HG03521 (cell line): ENCODE measurements at regions not wholly inside any gene's neighbourhood (a gene's known extent, or its start where the extent isn't known, plus 50 kb on each side); places are given as distances from the start of the nearest gene placed in this dataset.

Experiments
- ATAC-seq: cut with Tn5 transposase; IDR thresholded peaks from one replicate; pipeline ENCODE4 v1.9.1; 2021; ENCODE audit warnings: mild to moderate bottlenecking, moderate library complexity; ENCODE audit not compliant: unreplicated experiment

- no peak for ATAC-seq
Observed at GRCh38 chr5:15215056-15215455, 284.9 kb upstream of the FBXL7 start.

DNA sequence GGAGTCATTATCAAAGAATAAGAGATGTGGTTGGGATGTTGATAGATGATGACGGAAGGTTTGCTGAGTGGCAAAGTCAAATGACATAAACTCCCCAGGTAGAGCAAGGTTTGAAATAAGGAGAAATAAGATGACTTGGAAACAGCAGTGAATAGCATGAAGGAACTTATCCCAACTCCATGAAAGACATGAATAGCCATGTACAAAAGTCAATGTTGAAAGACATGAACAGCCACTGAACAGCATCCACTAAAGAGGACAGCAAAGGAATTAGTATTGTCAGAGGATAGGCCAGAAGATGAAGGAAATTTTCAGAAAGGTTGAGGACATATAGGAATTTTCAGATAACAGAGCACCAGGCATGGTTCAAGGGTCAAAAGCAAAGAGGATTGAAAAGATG is 286.0 kb upstream of the FBXL7 start:
- ATAC-seq = no peak

DNA sequence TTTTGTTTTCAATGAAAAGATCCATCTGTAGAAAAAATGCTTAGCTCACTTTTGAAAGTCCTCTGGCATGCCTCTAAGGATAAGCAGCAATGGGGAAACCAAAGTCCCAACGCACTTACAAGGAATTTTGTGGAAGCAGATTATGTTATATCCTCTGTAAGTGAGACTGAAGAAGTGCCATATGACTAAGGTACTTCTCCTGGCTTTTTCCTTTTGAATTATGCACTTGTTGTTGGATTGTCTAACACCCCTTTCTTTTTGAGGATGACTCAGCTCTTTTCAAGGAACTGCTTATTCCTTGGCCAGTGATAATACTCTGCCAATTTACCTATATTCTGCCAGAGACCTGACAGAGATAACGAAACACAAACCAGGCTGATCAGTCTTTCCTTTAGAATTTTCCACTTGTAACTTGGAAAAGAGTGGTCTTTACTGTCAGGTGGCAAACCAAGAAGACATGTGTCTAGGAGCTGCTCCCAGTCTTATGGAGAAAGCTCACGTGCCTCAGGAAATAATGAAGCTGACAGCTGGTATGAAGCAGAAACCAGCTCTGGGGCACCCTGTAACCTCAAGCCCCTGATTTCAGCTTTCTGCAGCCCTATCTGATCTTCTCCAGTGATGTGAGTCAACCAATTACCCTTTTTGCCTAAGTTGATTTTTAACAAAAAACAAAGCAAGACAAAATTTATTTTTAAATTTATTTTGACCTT is 290.8 kb upstream of the FBXL7 start:
- no peak for ATAC-seq

DNA sequence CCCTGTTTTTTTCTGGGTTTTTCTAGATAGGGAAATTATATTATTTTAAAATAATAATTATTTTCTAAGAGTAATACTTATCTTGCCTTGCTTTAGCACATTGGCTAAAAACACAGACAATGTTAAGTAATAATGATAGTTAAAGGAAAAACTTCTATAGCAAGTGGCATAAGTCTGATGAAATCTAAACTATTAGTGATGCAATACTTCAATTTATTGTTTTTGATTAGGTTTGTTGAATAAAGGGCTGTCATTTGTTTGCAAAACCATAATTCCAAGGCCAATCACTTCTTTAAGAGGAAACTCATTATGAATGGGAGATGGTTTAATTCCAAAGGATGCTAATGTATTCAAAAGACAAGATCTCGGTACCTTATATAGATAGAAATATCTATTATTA is 293.8 kb upstream of the FBXL7 start:
- no peak for ATAC-seq

- ATAC-seq = no peak
Observed at GRCh38 chr5:15203376-15203775, 296.6 kb upstream of the FBXL7 start.

DNA sequence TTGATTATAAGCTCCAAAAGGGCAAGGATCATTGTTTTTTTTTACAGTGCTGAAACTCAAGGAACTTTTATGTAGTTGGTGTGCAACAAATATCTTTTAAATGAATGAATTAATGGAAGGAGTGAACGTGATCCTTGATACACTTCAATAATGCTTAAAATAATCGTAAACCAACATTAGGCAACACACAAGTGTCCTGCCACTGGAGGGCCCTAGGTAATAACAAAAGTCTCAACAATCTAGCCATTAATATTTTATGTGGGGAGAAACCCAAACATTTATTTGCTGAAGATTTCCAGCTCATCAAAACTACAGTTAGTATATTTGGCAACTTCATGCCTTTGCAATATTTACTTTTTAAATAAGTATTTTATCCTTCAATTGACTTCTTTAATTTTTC is 309.0 kb upstream of the FBXL7 start:
- no peak for ATAC-seq

- no peak for ATAC-seq
Observed at GRCh38 chr5:15183520-15183919, 311.9 kb upstream of the ANKH start.

GRCh38 chr5:15170173-15170572 is 298.6 kb upstream of the ANKH start:
- ATAC-seq = no peak

DNA sequence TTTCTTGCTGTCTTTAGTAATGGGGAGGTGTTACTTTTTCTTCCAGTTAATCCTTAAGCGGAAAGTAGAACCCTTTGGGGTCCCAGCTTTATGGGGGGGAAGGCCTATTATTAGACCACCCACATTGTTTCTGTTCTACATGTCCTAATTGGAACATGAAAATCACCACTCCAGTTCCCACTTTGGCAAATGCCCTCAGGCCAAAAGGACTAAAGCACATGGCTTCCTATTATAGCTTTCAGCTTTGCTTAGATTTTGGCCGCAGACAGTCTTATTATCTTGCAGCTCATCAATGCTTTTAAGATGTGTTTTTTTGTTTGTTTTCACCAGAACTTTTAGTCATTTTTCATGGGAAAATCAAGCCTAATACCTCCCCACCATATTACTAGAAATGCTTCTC is 296.8 kb upstream of the ANKH start:
- no peak for ATAC-seq

DNA sequence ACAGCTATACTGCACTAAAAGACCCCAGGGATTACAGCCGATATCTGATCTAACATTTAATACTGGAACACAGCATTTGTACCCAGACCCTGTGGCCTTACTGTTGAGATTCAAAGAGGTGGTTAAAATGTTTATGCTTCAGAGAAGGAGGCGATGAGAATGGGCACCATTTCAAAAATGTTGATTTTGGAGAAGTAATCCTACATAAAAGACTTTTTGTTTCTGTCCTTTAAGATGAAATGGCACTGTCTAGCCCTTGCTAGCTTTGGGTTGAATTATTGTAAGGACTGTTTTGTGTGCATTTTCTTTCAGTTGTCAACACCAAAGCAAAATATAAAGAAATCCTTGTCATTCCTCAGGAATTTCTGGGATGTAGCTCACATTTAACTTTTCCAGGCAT is 288.5 kb upstream of the ANKH start:
- no peak for ATAC-seq

GRCh38 chr5:15159606-15160005 is 288.0 kb upstream of the ANKH start:
- ATAC-seq = no peak

DNA sequence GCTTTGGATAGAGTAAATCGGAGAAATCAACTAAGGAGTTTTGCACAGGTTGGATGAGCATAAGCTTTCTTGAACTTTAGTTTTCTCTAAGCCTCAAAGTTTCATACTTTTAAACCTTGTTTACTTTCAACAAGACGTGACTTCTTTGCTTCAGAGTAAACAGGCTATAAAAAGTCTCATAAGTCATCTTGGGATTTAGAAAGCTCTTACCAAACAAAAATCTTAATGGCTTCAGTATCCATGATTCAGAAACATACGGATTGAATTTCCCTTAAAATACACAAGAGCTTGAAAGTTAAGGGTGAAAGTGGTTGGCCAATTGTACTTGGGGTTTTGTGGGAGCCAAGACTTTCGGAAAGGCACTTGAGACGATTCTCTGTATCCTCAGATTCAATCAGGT is 270.9 kb upstream of the ANKH start:
- ATAC-seq = no peak

DNA sequence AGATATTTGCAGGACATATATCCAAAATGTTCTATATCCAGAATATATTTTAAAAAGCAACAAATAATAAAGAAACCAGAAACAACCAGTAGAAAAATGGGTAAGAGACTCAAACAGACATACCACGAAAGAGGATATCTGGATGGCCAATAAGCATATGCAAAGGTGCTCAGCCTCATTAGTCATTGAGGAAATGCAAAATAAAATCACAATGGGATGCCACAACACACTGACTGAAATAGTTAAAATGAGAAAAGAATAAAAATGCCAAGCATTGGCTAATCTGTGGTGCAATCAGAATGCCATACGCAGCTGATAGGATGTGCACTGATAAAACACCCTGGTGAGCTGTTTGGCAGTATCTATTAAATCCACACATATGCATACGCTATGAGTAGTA is 265.8 kb upstream of the ANKH start:
- ATAC-seq = no peak

DNA sequence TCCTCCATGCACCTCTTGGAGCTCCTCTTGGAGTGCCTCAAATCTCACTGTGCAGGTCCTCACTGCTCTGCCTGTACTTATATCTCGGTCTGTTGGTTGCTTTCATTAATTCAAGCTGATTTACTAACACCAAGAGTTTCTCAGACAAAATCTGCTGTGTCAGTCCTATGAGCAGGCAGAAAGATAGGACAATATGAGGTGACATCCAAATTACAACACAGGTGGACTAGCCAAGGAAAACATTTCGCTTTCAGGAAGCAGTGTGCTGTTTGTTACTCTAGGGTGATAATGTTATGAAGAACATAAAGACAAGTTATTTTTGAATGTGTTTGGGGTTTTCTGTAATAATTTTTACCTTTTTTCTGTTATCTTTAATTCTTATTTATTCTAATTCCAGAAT is 264.1 kb upstream of the ANKH start:
- ATAC-seq = no peak

GRCh38 chr5:15133456-15133965 is 261.9 kb upstream of the ANKH start:
- no peak for ATAC-seq

GRCh38 chr5:15132816-15133405 is 261.3 kb upstream of the ANKH start:
- ATAC-seq = no peak

DNA sequence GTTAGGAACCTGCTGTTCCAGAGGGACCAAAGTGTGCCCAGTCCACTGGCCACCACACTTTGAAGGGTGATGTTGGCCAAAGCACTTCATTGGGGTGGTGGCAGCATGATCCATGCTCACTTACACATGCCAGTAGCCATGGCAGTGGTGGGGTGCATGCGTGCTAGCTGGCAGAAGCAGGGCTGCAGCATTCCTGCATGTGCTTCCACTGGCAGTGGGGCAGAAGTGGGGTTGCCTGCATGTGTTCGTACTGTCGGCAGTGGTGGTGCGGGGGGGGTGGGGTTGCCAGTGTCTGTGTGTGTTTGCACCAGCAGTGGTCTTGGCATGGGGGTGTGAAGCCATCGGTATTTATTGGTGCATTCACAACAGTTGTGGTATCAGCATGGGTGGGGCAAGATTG is 260.3 kb upstream of the ANKH start:
- no peak for ATAC-seq

DNA sequence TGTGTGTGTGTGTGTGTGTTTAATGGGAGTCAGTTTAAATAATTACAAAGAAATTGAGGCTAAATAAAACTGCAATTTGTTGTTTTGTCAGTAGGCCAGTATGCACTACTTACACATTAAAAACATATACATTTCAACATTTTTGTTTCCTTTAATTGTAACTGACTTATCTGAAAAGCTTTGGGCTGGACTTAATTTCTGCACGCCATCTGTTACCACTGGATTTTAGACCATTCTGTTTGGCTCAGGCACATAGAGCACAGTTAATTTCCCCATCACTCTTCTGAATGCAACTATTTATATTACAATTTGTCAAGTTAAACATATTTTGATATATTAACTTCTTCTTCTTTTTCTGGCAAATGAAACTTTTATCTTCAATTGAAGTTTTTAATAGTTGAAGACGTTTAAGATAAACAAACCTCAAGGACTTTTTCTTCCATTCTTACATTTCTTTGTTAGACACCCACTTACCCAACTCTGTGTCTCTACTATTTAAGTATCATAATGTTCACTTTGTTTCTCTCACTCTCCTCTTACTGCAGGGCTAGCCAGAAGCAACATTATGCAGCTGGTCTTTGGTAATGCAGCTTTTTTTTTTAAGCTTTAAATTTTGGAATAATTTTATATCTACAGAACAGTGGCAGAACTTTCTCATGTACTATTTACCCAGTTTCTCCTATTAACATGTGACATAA is 253.4 kb upstream of the ANKH start:
- ATAC-seq = no peak

GRCh38 chr5:15124461-15124860 is 252.9 kb upstream of the ANKH start:
- ATAC-seq = no peak

GRCh38 chr5:15117688-15118087 is 246.1 kb upstream of the ANKH start:
- ATAC-seq = no peak

- ATAC-seq = no peak
Observed at GRCh38 chr5:15116996-15117395, 245.4 kb upstream of the ANKH start.
